OCI-LY1 (cell line): ENCODE measurements at regions not wholly inside any gene's neighbourhood (a gene's known extent, or its start where the extent isn't known, plus 50 kb on each side); places are given as distances from the start of the nearest gene placed in this dataset.

Experiments
- CTCF ChIP-seq: fragments of 200-600 bp; sonication (generic), shearing (Covaris generic); IDR thresholded peaks from 2 replicates; pipeline ENCODE4 v1.5.1; 2017; ENCODE audit warnings: mild to moderate bottlenecking, antibody characterized with exemption, low read length, moderate library complexity, mixed read lengths
- EZH2 ChIP-seq: fragments of 200-600 bp; sonication (generic), shearing (Covaris generic); IDR thresholded peaks from 2 replicates; pipeline ENCODE4 v1.8.0; 2017; ENCODE audit warnings: borderline replicate concordance, mixed run types, mild to moderate bottlenecking, antibody characterized with exemption, low read length, moderate library complexity, mixed read lengths

DNA sequence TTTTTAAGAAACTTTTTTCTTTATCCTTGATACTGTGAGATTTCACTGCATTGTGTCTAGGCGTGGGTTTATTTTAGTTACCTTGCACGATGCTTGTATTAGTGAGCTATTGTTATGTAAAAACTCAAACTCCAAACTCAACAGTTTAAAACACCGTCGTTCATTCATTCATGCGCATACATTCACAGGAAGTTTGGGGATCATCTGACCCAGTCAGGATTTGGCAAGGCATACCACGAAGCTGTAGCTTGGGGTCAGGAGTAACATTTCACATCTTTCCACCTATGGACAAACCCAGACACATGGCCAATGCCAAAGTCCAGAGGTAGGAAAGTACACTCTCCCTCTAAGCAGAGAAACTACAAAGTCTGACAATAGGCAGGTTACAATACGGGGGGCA is 324.6 kb upstream of the CHRM3 start:
- no peak for TF ChIP-seq CTCF
- TF ChIP-seq EZH2 = no peak
